IPS-18c (cell line): ENCODE measurements at regions not wholly inside any gene's neighbourhood (a gene's known extent, or its start where the extent isn't known, plus 50 kb on each side); places are given as distances from the start of the nearest gene placed in this dataset.
"Not testable (repeated sequence)": the region's sequence is repeated elsewhere in the genome, so short reads cannot be mapped to it uniquely, and the experiment has no call there.

Experiments used
- H3K4me3 ChIP-seq: 2 replicates; pipeline ENCODE4 v1.7.0; 2013; ENCODE audit warnings: low read depth, mild to moderate bottlenecking, low read length, moderate library complexity; ENCODE audit not compliant: insufficient read depth
- H3K9me3 ChIP-seq: one replicate; pipeline ENCODE4 v1.6.1; 2013; ENCODE audit warnings: mild to moderate bottlenecking, low read length, moderate library complexity; ENCODE audit not compliant: control insufficient read depth, insufficient read depth

- Histone ChIP-seq H3K4me3 (no peak overlapping the region), H3K9me3 (no peaks in the 10 kb centered on the region)
Measured at GRCh38 chr13:50522506-50522905, 321.0 kb downstream of the DLEU7 start.

- H3K4me3 ChIP-seq, result no peak overlapping the region
Measured at GRCh38 chr13:50523307-50523706, 320.2 kb downstream of the DLEU7 start.

GRCh38 chr13:50524560-50524959 is 318.9 kb downstream of the DLEU7 start:
- Histone ChIP-seq H3K9me3 (no peaks in the 10 kb centered on the region), H3K4me3 (no peak overlapping the region)

More at GRCh38 chr13:50523307-50523706, 320.2 kb downstream of the DLEU7 start:
- H3K9me3 ChIP-seq, result no peaks in the 10 kb centered on the region

- H3K9me3 ChIP-seq, result no peaks in the 10 kb centered on the region
- H3K4me3 ChIP-seq, result no peak overlapping the region
Measured at GRCh38 chr13:50526661-50527071, 316.8 kb downstream of the DLEU7 start.

- no peak overlapping the region for H3K4me3 ChIP-seq
Measured at GRCh38 chr13:50527188-50527587, 316.3 kb downstream of the DLEU7 start.

GRCh38 chr13:50527612-50528509 is 315.6 kb downstream of the DLEU7 start:
- Histone ChIP-seq H3K9me3 (no peaks in the 10 kb centered on the region), H3K4me3 (no peak overlapping the region)

More at GRCh38 chr13:50527188-50527587, 316.3 kb downstream of the DLEU7 start:
- H3K9me3 ChIP-seq, result no peaks in the 10 kb centered on the region

- no peak overlapping the region for H3K4me3 ChIP-seq
- no peaks in the 10 kb centered on the region for H3K9me3 ChIP-seq
Measured at GRCh38 chr13:50529154-50529882, 314.2 kb downstream of the DLEU7 start.

- no peaks in the 10 kb centered on the region for H3K9me3 ChIP-seq
- H3K4me3 ChIP-seq, result no peak overlapping the region
Measured at GRCh38 chr13:50531917-50532899, 311.3 kb downstream of the DLEU7 start.

- Histone ChIP-seq H3K9me3 (no peaks in the 10 kb centered on the region), H3K4me3 (no peak overlapping the region)
Measured at GRCh38 chr13:50535050-50535449, 308.4 kb downstream of the DLEU7 start.

- no peak overlapping the region for H3K4me3 ChIP-seq
- H3K9me3 ChIP-seq, result no peaks in the 10 kb centered on the region
Measured at GRCh38 chr13:50537029-50537428, 306.5 kb downstream of the DLEU7 start.

GRCh38 chr13:50539791-50540530 is 303.5 kb downstream of the DLEU7 start:
- Histone ChIP-seq H3K4me3 (no peak overlapping the region), H3K9me3 (no peaks in the 10 kb centered on the region)

- Histone ChIP-seq H3K4me3 (no peak overlapping the region), H3K9me3 (peaks cover 2% of the 10 kb centered on the region)
Measured at GRCh38 chr13:50543141-50543540, 300.4 kb downstream of the DLEU7 start.

GRCh38 chr13:50543782-50544181 is 299.7 kb downstream of the DLEU7 start:
- H3K4me3 ChIP-seq, result no peak overlapping the region
- H3K9me3 ChIP-seq, result peaks cover 2% of the 10 kb centered on the region

- Histone ChIP-seq H3K4me3 (no peak overlapping the region), H3K9me3 (peaks cover 2% of the 10 kb centered on the region)
Measured at GRCh38 chr13:50544211-50544610, 299.3 kb downstream of the DLEU7 start.

- not testable (repeated sequence) for H3K4me3 ChIP-seq, H3K9me3 ChIP-seq
Measured at GRCh38 chr13:50547175-50547574, 296.3 kb downstream of the DLEU7 start.

- H3K9me3 ChIP-seq, result peaks cover 2% of the 10 kb centered on the region
Measured at GRCh38 chr13:50548586-50548985, 294.9 kb downstream of the DLEU7 start.

More at GRCh38 chr13:50548586-50548985, 294.9 kb downstream of the DLEU7 start:
- H3K4me3 ChIP-seq, result no peak overlapping the region
